ENCODE measurements at regions not wholly inside any gene's neighbourhood (a gene's known extent, or its start where the extent isn't known, plus 50 kb on each side); places are given as distances from the start of the nearest gene placed in this dataset.
"Not testable (repeated sequence)": the region's sequence is repeated elsewhere in the genome, so short reads cannot be mapped to it uniquely, and the experiment has no call there.

GRCh38 chr3:75611724-75612460 lies 52.2 kb upstream of the FRG2C start:
- DNase-seq = not testable (repeated sequence)

Data from activated gamma-delta T cell treated with Interleukin-2 at 50 U/mL for 16 hours (primary cell).